GM12878 (cell line): ENCODE measurements at regions not wholly inside any gene's neighbourhood (a gene's known extent, or its start where the extent isn't known, plus 50 kb on each side); places are given as distances from the start of the nearest gene placed in this dataset.

Experiments
- ATAC-seq: fragments of 200-7000 bp; cut with Tn5 transposase; 3 replicates; pipeline ENCODE4 v1.9.1; 2020; ENCODE audit warnings: mild to moderate bottlenecking, moderate library complexity
- BruUV-seq: library from RNA; stranded (reverse); fragments of 400-500 nt; replicated peaks from 2 replicates; lab custom pipeline; 2021; lab: Mats Ljungman, UMichigan
- CTCF ChIA-PET: fragments of 300-600 bp; sonication (Branson Sonifier 250); formaldehyde crosslinking; extraction: SDS; loops from one replicate; lab custom pipeline; 2021; ENCODE audit warnings: inconsistent platforms; lab: Yijun Ruan, JAX
- POLR2A ChIA-PET: fragments of 350-600 bp; formaldehyde crosslinking; extraction: SDS; loops from one replicate; lab custom pipeline; 2021; ENCODE audit warnings: inconsistent platforms; lab: Charles Lee
- RAD21 ChIA-PET: fragments of 300-600 bp; sonication (Branson Sonifier 250); formaldehyde crosslinking; loops from one replicate; lab custom pipeline; 2023; ENCODE audit warnings: antibody characterized with exemption; ENCODE audit not compliant: unreplicated experiment; lab: Charles Lee
- SMC1A ChIA-PET: fragments of 300-600 bp; sonication (Branson Sonifier 250); formaldehyde crosslinking; loops from one replicate; lab custom pipeline; 2023; ENCODE audit not compliant: unreplicated experiment, uncharacterized antibody; lab: Charles Lee
- DNase-seq: peaks from one replicate; pipeline ENCODE4 v3.0.0-alpha.2; 2011; ENCODE audit warnings: low read depth, low spot score
- FAIRE-seq: peaks from 3 replicates; lab custom pipeline; 2011; peaks lifted over from hg19 to GRCh38; lab: Jason Lieb, UNC
- H2AFZ ChIP-seq: 2 replicates; pipeline ENCODE4 v1.6.0; 2011; ENCODE audit warnings: low read depth, low read length, control low read depth; ENCODE audit not compliant: control insufficient read depth
- H3K27ac ChIP-seq: 2 replicates; pipeline ENCODE4 v1.5.1; 2011; ENCODE audit warnings: control low read depth; ENCODE audit not compliant: control insufficient read depth, insufficient read depth
- H3K27me3 ChIP-seq, 2 experiments: replicated peaks in 1 of 2; 2 replicates each; pipeline versions ENCODE4 v1.6.0 to v1.6.1; 2011; ENCODE audit warnings: low read length in 1 of 2; ENCODE audit not compliant: control insufficient read depth in 2 of 2, insufficient read depth in 2 of 2
- H3K36me3 ChIP-seq, 2 experiments: 2 replicates each; pipeline ENCODE4 v1.5.1; 2011; ENCODE audit warnings: low read length in 1 of 2; ENCODE audit not compliant: control insufficient read depth in 2 of 2, insufficient read depth in 2 of 2
- H3K4me1 ChIP-seq: 2 replicates; pipeline ENCODE4 v1.6.1; 2011; ENCODE audit warnings: mild to moderate bottlenecking, low read length, moderate library complexity, mixed read lengths; ENCODE audit not compliant: control insufficient read depth, insufficient read depth
- H3K4me2 ChIP-seq: 2 replicates; pipeline ENCODE4 v1.6.0; 2011; ENCODE audit warnings: control low read depth; ENCODE audit not compliant: control insufficient read depth, insufficient read depth
- H3K4me3 ChIP-seq: fragments of 200-600 bp; sonication (generic); 2 replicates; pipeline ENCODE4 v1.5.1; 2016
- H3K79me2 ChIP-seq: 2 replicates; pipeline ENCODE4 v1.6.0; 2011; ENCODE audit warnings: low read length; ENCODE audit not compliant: control insufficient read depth, insufficient read depth
- H3K9ac ChIP-seq: 2 replicates; pipeline ENCODE4 v1.8.0; 2011; ENCODE audit warnings: low read length, control low read depth, mixed read lengths; ENCODE audit not compliant: control insufficient read depth, insufficient read depth
- H3K9me3 ChIP-seq: replicated peaks from 3 replicates; pipeline ENCODE4 v1.5.1; 2011; ENCODE audit warnings: mild to moderate bottlenecking, low read length; ENCODE audit not compliant: control insufficient read depth, insufficient read depth
- H4K20me1 ChIP-seq: 2 replicates; pipeline ENCODE4 v1.6.0; 2011; ENCODE audit not compliant: control insufficient read depth, insufficient read depth
- ATF2 ChIP-seq: IDR thresholded peaks from 2 replicates; pipeline ENCODE4 v1.6.1; 2012; ENCODE audit warnings: low read length, inconsistent platforms
- IRF3 ChIP-seq: fragments of 450-650 bp; IDR thresholded peaks from 2 replicates; pipeline ENCODE4 v1.6.1; 2014; ENCODE audit warnings: mild to moderate bottlenecking
- MTA2 ChIP-seq: fragments of 450-650 bp; IDR thresholded peaks from 2 replicates; pipeline ENCODE4 v1.6.1; 2016; ENCODE audit warnings: low read depth, mild to moderate bottlenecking, moderate library complexity
- MYB ChIP-seq: fragments of 150-350 bp; IDR thresholded peaks from 2 replicates; pipeline ENCODE4 v1.6.1; 2014; ENCODE audit warnings: mild to moderate bottlenecking, low read depth, low read length, borderline replicate concordance
- RBBP5 ChIP-seq: fragments of 200-600 bp; sonication (generic); conservative IDR thresholded peaks from 2 replicates; pipeline ENCODE4 v1.6.1; 2016
- SREBF2 ChIP-seq: IDR thresholded peaks from 2 replicates; pipeline ENCODE4 v1.6.1; 2012; ENCODE audit warnings: mild to moderate bottlenecking, low read length
- TARDBP ChIP-seq: IDR thresholded peaks from 2 replicates; pipeline ENCODE4 v1.6.1; 2016; ENCODE audit warnings: borderline replicate concordance
- YY1 ChIP-seq: IDR thresholded peaks from 2 replicates; pipeline ENCODE4 v1.6.1; 2011; ENCODE audit warnings: low read depth, mild to moderate bottlenecking, low read length
- ZBTB40 ChIP-seq: fragments of 450-650 bp; IDR thresholded peaks from 2 replicates; pipeline ENCODE4 v1.6.1; 2016; ENCODE audit warnings: mild to moderate bottlenecking, moderate library complexity, borderline replicate concordance
- WGBS: methylation state at CpG from one replicate; pipeline ENCODE4 v1.1.6; 2016; ENCODE audit warnings: low lambda C conversion rate; ENCODE audit not compliant: insufficient replicate concordance, insufficient coverage; ENCODE audit errors: missing lambda C conversion rate; 5-methylcytosine and 5-hydroxymethylcytosine counted together
- in situ Hi-C: fragments of 300-500 bp; cut with MboI; formaldehyde crosslinking; loops from 9 replicates; pipeline ENCODE4 v1.14.3; 2018; ENCODE audit warnings: mixed read lengths
- intact Hi-C: fragments of 100-400 bp; cut with micrococcal nuclease; formaldehyde crosslinking; loops from one replicate; pipeline ENCODE4 v1.14.2; 2022; ENCODE audit not compliant: unreplicated experiment

- no peaks in the 10 kb centered on the region for H3K9me3 ChIP-seq
- no peak for TF ChIP-seq SREBF2
- TF ChIP-seq YY1, result no peak
- no peak for TF ChIP-seq IRF3
- TF ChIP-seq MYB, result no peak
- no peak for TF ChIP-seq TARDBP
- TF ChIP-seq ZBTB40, result no peak
- no peak for TF ChIP-seq RBBP5
- no peak for TF ChIP-seq ATF2
- TF ChIP-seq MTA2, result no peak
- TF ChIP-seq, all 136 proteins: peak for 0
- no TSS peak for BruUV-seq
- ChIA-PET POLR2A (no interaction called here), SMC1A (interaction anchor here (0.6 kb wide), 1 partner anchor 245 kb away, joined by 3 read pairs; no protein-coding TSS in a partner anchor), CTCF (no interaction called here), RAD21 (no interaction called here)
- DNase-seq, result no peak
- Histone ChIP-seq H4K20me1 (no peaks in the 10 kb centered on the region), H3K4me2 (no peak overlapping the region), H3K27me3 (no peaks in the 10 kb centered on the region), H3K36me3 (no peaks in the 10 kb centered on the region), H3K27ac (no peak overlapping the region), H3K4me3 (no peak overlapping the region), H3K9ac (no peak overlapping the region), H3K79me2 (no peaks in the 10 kb centered on the region), H3K4me1 (no peaks in the 10 kb centered on the region), H2AFZ (no peak overlapping the region)
- no peak for FAIRE-seq
- in situ Hi-C loops, result no loop called here
- no peak for ATAC-seq
- 31% methylated on average over 4 of the region's 4 CpGs for WGBS
- intact Hi-C loops, result no loop called here
Measured at GRCh38 chr2:19251554-19251953, 106.9 kb downstream of the OSR1 start.
